Activated T-cell treated with anti-CD3 and anti-CD28 coated beads, Interleukin-2, amount 50 U/mL, for 48 hours (primary cell): ENCODE measurements at regions not wholly inside any gene's neighbourhood (a gene's known extent, or its start where the extent isn't known, plus 50 kb on each side); places are given as distances from the start of the nearest gene placed in this dataset.

Source experiments
- DNase-seq, 2 experiments: peaks; one replicate each; pipeline ENCODE4 v3.0.0-alpha.2; 2020

- no peak for DNase-seq
Measured at GRCh38 chr21:26784974-26785373, 60.2 kb downstream of the ADAMTS1 start.

GRCh38 chr21:26783466-26784195, 61.6 kb downstream of the ADAMTS1 start:
- no peak for DNase-seq

- DNase-seq, result no peak
Measured at GRCh38 chr21:26782747-26783146, 62.5 kb downstream of the ADAMTS1 start.

DNA sequence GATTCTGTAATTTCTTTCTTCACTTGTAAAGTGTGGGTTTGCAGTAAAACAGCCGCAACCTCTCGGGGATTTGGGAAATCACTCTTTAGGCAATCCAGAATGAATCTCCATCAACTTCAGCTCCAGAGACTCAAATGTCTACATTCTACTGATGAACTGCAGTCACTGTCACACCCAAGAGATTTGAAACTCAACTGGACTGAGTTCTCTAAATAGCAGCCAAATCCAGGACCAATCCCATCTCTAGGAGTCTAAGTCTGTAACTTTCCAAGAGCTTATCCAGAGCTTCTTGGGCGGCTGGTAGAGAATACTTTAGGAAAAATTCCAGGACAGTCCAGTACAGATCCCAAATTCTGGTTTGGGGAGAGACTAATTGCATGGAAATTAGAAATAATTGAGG, 62.9 kb downstream of the ADAMTS1 start:
- no peak for DNase-seq

- DNase-seq, result no peak
Measured at GRCh38 chr21:26781331-26781730, 63.9 kb downstream of the ADAMTS1 start.

- DNase-seq, result no peak
Measured at GRCh38 chr21:26777166-26777565, 68.0 kb downstream of the ADAMTS1 start.

DNA sequence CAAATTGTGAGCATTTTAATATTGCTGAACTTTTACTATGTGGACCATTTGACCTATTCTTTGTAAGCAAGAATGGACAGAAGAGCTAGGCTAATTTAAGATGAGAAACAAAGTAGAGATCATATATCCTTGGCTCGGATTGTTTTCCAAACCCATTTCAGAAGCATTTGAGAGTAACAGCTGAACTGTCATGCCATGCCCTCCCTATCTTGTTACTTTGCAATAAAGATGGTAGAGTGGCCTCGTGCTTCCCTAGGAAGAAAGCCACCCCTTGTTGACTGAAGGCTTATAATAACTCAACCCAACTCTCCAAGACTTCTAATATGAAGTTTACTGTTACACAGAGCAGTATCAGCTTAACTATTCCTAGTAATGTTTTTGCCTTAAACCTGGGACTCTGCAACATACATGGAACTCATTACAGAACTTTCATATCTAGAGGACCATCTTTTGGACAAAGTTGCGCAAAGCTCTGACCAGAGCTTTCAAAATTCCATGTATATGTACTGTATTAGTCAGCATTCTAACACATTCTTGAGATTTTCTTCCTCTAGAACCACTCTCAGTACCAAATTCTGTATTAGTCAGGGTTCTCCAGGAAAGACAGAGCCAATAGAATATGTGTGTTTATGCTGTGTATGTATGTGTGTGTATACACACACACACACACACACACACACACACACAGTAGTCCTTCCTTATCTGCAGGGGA, 68.7 kb downstream of the ADAMTS1 start:
- DNase-seq, result no peak

DNA sequence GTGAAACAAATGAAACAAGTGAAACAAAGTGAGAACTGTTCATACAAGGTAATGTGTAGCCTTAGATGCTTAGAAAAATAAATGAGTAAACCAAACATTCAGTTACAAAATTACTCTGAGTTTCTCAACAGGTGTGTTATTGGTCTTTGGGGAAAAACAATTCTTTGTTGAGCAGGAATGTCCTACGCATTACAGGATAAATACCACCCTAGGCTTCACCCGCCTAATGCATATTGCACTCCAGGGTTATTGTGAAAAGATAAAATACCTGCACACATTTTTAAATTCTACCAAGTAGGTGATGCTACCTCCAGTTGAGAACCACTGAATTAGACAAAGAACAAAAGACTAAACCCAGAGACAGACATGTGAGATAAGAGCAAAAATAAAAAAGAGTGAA, 72.2 kb downstream of the ADAMTS1 start:
- DNase-seq, result no peak

GRCh38 chr21:26769613-26770188, 75.5 kb downstream of the ADAMTS1 start:
- DNase-seq, result no peak

- no peak for DNase-seq
Measured at GRCh38 chr21:26766826-26767325, 78.3 kb downstream of the ADAMTS1 start.

DNA sequence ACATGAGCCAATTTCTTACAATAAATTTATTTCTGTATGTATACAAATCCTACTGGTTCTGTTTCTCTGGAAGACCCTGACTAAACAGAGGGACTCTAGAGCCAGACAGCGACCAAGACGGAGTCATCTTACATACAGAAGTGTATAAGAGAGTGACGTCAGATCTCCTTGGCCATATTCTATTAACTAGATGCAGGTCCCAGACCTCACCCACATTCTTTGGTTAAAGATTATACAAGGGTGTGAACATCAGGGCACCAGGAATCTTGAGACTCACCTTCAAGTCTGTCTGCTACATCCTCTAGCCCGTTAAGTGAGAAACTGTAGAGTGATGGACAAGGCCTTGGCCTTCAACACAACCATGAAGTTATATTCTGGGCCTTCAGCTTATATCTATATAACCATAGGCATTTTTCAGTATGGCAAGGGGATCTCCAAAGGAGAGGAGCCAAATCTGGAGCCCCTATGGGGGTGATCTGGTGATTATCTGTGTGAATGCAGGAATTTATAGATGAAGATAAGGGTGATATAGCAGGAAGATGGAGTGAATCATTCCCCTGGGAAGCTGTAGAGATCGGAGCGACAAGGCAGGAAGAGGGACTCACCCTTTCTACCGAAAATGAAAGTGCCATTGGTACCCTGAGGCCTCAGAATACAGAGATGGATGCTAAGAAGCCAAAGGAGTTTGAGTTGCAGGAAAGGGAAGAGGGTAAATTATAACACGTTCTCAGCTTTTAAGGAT, 83.9 kb downstream of the ADAMTS1 start:
- no peak for DNase-seq

DNA sequence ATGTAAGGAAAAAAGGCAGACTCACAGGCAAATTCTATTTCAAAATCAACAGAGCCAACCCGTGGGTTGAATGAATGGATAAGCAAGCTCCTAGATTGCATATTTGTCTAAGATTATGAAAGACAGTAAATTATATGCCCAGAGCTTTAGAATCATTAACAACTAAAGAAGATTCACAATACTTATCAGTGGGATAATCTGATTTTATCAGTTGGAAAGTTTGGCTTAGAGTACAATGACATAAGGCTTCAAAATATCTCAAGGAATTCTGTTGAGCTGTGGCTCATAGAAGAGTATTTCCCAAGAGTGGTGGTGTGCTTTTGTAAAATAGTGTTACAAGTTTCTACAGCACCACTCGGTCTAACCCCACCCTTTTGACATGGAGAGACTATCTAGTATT, 85.5 kb downstream of the ADAMTS1 start:
- no peak for DNase-seq

DNA sequence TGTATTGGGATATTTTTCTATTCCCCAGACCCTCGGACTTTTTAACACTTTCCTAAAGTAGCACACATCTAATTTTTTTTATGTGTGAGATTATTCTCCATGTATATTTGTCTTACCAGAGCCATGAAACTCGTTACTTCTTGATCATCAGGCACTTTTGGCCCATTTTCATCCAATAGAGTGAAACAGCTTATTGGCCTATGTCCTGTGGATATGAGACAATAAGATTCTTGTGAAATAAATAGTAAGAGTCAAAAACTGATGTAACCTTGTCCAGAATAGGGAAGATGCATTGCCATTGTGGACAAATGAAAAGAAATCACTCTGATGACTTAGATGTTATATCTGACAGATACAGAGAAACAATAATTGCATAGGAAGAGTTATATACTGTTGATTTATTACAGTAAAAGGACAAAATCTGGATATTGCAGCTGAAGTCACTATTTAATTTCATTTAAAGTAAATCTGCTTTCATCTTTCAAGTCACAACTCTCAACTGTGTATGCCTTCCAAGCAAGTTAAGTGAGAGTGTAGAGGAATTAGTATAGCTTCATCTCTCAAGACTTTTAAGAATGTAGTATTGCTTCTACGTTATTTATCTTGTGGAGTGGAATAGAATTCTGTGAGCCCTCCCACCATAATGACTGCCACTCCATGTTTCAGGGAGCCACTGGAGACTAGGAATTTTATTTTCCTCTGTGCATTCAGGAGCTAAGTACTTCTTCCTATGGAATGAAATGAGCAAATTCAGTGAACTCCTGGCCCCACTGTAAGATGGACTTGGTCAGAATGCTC, 86.9 kb downstream of the ADAMTS1 start:
- no peak for DNase-seq

GRCh38 chr21:26756491-26757159, 88.6 kb downstream of the ADAMTS1 start:
- no peak for DNase-seq

DNA sequence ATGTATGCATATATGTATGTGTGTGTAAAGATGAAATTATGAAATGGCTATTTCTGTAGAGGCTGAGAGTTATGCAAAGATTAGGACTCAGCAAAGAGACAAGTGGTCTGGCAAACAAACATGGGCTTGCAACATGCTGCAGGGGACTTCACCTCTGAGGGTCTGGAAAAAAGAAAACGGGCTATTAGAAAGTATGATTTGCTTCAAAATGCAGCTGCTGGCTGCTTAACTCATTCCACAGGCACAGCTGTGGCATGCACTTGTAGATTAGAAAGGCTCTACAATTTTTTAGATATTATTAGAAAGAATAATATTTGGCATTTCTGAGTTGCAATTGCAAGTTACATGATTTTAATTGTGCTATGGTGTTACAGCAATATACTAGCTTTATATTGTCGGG, 90.4 kb downstream of the ADAMTS1 start:
- no peak for DNase-seq

DNA sequence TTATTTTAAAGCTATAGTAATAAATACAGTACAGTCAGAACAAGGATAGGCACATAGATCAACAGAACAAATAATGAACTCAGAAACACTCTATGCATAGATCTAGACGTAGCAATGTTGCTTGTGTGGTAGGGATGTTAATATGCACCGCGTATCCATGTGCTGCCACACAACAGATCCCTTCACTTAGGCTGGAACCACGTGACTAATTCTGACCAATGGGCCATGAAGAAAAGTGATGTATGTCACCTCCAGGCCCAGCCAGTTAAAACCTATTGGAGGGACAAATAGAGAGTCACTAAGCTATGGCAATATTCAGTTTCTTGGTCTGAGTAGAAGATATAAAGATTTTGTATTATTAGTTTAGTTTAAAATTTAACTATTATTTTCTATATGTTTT, 91.4 kb downstream of the ADAMTS1 start:
- DNase-seq, result no peak

- DNase-seq, result no peak
Measured at GRCh38 chr21:26752849-26753248, 92.4 kb downstream of the ADAMTS1 start.

- no peak for DNase-seq
Measured at GRCh38 chr21:26751305-26751704, 93.9 kb downstream of the ADAMTS1 start.

- no peak for DNase-seq
Measured at GRCh38 chr21:26748066-26748465, 97.1 kb downstream of the ADAMTS1 start.

DNA sequence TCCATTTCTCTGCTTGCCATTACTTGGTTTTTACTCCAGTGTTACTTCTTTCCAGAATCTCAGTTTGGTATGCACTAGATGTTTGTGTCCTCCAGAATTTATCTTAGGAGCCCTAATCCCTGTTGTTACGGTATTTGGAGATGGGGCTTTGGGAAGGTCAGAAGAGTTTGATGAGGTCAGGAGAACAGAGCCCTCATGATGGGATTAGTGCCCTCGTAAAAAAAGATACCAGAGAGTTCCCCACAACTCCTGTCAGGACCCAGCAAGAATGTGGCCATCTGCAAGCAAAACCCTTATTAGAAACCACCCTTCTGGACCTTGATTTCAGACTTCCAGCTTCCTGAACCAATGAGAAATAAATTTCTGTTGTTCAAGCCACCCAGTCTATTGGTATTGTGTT, 98.0 kb downstream of the ADAMTS1 start:
- DNase-seq, result no peak

DNA sequence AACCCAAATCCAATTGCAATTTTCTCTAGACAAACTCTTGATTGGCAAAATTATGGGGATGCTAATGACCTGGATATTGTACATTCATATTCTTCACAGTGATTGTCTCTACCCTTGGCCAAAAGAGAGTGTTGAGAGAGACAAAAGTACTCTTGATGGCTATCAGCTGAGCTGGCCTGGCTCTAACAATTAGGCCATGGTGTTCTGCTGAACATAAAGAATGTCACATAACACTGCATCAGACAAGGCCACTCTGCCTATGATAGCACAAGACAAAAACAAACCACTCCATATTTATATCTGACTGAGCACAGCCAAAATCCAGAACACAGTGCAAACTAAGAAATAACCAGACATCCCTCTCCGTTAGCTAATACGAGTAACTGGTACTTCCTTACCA, 101.7 kb downstream of the ADAMTS1 start:
- DNase-seq, result no peak

DNA sequence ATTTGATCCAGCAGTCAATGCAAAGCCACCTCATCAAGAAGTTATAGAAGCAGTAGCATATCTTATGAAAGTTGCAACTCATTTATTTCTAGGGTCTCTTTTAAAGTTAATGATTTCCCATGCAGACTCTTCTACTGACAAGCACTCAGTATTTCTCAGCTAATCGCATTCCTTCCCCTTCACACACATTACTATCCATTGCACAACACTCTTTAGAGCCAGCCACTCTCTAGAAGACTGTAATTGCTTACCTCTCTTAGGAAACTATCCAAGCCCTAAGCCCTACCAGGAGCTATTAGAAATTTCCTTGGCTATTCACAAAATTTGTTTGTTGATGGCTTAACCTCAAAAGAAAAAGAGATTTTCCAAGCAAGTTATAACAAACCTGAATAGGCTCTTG, 106.0 kb downstream of the ADAMTS1 start:
- DNase-seq, result no peak
